Fibroblast of lung (primary cell): ENCODE measurements at regions not wholly inside any gene's neighbourhood (a gene's known extent, or its start where the extent isn't known, plus 50 kb on each side); places are given as distances from the start of the nearest gene placed in this dataset.

Experiments used
- EZH2 ChIP-seq: IDR thresholded peaks from 2 replicates; pipeline ENCODE4 v1.5.1; 2012; ENCODE audit warnings: low read length, control low read depth, mild to moderate bottlenecking; ENCODE audit errors: missing control alignments
- TF ChIP-seq, protein P1 (sequence below), 2 donors: IDR thresholded peaks in 1 of 2; conservative IDR thresholded peaks in 1 of 2; 1 replicate in 1 of 2; 2 replicates in 1 of 2; pipeline ENCODE4 v1.5.1; 2011 to 2012; ENCODE audit warnings: low read length in 2 of 2, control low read depth in 1 of 2, inconsistent platforms in 1 of 2, low read depth in 1 of 2, mild to moderate bottlenecking in 1 of 2

DNA sequence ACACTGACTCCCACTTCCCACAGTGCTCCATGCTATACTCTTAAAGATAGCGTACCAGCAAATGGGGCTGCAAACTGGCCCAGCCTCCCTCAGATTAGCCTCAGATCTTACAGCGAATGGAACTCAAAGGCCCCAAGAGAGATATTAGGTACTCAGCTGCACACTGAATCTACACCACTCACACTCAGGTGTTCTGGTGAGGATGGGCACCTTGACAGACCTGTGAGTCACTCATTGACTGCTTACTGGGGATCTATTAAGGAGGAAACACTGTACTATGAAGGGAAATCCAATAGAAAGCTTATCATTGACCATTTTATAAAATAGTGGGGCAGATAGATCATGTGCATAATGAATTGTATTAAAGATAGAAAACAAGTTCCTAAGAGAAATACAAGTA is 164.3 kb upstream of the ATP1B1 start:
- no peak for TF ChIP-seq EZH2
- TF ChIP-seq, protein P1, sequence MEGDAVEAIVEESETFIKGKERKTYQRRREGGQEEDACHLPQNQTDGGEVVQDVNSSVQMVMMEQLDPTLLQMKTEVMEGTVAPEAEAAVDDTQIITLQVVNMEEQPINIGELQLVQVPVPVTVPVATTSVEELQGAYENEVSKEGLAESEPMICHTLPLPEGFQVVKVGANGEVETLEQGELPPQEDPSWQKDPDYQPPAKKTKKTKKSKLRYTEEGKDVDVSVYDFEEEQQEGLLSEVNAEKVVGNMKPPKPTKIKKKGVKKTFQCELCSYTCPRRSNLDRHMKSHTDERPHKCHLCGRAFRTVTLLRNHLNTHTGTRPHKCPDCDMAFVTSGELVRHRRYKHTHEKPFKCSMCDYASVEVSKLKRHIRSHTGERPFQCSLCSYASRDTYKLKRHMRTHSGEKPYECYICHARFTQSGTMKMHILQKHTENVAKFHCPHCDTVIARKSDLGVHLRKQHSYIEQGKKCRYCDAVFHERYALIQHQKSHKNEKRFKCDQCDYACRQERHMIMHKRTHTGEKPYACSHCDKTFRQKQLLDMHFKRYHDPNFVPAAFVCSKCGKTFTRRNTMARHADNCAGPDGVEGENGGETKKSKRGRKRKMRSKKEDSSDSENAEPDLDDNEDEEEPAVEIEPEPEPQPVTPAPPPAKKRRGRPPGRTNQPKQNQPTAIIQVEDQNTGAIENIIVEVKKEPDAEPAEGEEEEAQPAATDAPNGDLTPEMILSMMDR (conservative IDR thresholded peaks at IDR 0.05 in 1 of 2, IDR thresholded peaks at IDR 0.05 in 1 of 2; ENCODE audit: low read depth in 1 of 2, low read length in 2 of 2) = no peak
